ENCODE measurements at regions not wholly inside any gene's neighbourhood (a gene's known extent, or its start where the extent isn't known, plus 50 kb on each side); places are given as distances from the start of the nearest gene placed in this dataset.

GRCh38 chr1:222865718-222866117 lies 50.9 kb downstream of the DISP1 start:
- Histone ChIP-seq H3K9me3 (ENCODE audit: control insufficient read depth in 1 of 2, low read length in 2 of 2) (no peaks in the 10 kb centered on the region), H3K27me3 (ENCODE audit: low read depth, low read length) (no peaks in the 10 kb centered on the region)

GRCh38 chr1:222867316-222867715 lies 52.5 kb downstream of the DISP1 start:
- Histone ChIP-seq H3K9me3 (ENCODE audit: control insufficient read depth in 1 of 2, low read length in 2 of 2) (no peaks in the 10 kb centered on the region), H3K4me1 (ENCODE audit: control insufficient read depth in 1 of 2, insufficient read depth in 2 of 2, low read length in 2 of 2) (peaks cover 0 to 8% of the 10 kb centered on the region in 2 donors)

More at GRCh38 chr1:222865718-222866117, 50.9 kb downstream of the DISP1 start:
- peaks cover 0 to 8% of the 10 kb centered on the region in 2 donors for H3K4me1 ChIP-seq (ENCODE audit: control insufficient read depth in 1 of 2, insufficient read depth in 2 of 2, low read length in 2 of 2)
- H3K4me3 ChIP-seq (ENCODE audit: low read depth in 1 of 2, low read length in 2 of 2) = no peak overlapping the region
- H3K27ac ChIP-seq (ENCODE audit: low read length) = no peak overlapping the region
- H3K36me3 ChIP-seq (ENCODE audit: control insufficient read depth in 1 of 2, insufficient read depth in 2 of 2, low read length in 2 of 2) = no peaks in the 10 kb centered on the region

GRCh38 chr1:222876182-222876581 lies 61.3 kb downstream of the DISP1 start:
- Histone ChIP-seq H3K4me1 (ENCODE audit: control insufficient read depth in 1 of 2, insufficient read depth in 2 of 2, low read length in 2 of 2) (peaks cover 0 to 9% of the 10 kb centered on the region in 2 donors), H3K36me3 (ENCODE audit: control insufficient read depth in 1 of 2, insufficient read depth in 2 of 2, low read length in 2 of 2) (no peaks in the 10 kb centered on the region), H3K27me3 (ENCODE audit: low read depth, low read length) (no peaks in the 10 kb centered on the region), H3K9me3 (ENCODE audit: control insufficient read depth in 1 of 2, low read length in 2 of 2) (no peaks in the 10 kb centered on the region), H3K4me3 (ENCODE audit: low read depth in 1 of 2, low read length in 2 of 2) (no peak overlapping the region), H3K27ac (ENCODE audit: low read length) (no peak overlapping the region)

More at GRCh38 chr1:222867316-222867715, 52.5 kb downstream of the DISP1 start:
- H3K27ac ChIP-seq (ENCODE audit: low read length) = no peak overlapping the region
- no peak overlapping the region for H3K4me3 ChIP-seq (ENCODE audit: low read depth in 1 of 2, low read length in 2 of 2)
- H3K27me3 ChIP-seq (ENCODE audit: low read depth, low read length) = no peaks in the 10 kb centered on the region
- H3K36me3 ChIP-seq (ENCODE audit: control insufficient read depth in 1 of 2, insufficient read depth in 2 of 2, low read length in 2 of 2) = no peaks in the 10 kb centered on the region

- H3K9me3 ChIP-seq (ENCODE audit: control insufficient read depth in 1 of 2, low read length in 2 of 2) = no peaks in the 10 kb centered on the region
- no peaks in the 10 kb centered on the region for H3K36me3 ChIP-seq (ENCODE audit: control insufficient read depth in 1 of 2, insufficient read depth in 2 of 2, low read length in 2 of 2)
- no peak overlapping the region for H3K4me3 ChIP-seq (ENCODE audit: low read depth in 1 of 2, low read length in 2 of 2)
- peaks cover 0 to 9% of the 10 kb centered on the region in 2 donors for H3K4me1 ChIP-seq (ENCODE audit: control insufficient read depth in 1 of 2, insufficient read depth in 2 of 2, low read length in 2 of 2)
- H3K27ac ChIP-seq (ENCODE audit: low read length) = no peak overlapping the region
- no peaks in the 10 kb centered on the region for H3K27me3 ChIP-seq (ENCODE audit: low read depth, low read length)
These were observed 63.0 kb downstream of the DISP1 start for GRCh38 chr1:222877854-222878253.

- H3K36me3 ChIP-seq (ENCODE audit: control insufficient read depth in 1 of 2, insufficient read depth in 2 of 2, low read length in 2 of 2) = no peaks in the 10 kb centered on the region
- no peak overlapping the region for H3K27ac ChIP-seq (ENCODE audit: low read length)
- no peaks in the 10 kb centered on the region for H3K27me3 ChIP-seq (ENCODE audit: low read depth, low read length)
- no peaks in the 10 kb centered on the region for H3K9me3 ChIP-seq (ENCODE audit: control insufficient read depth in 1 of 2, low read length in 2 of 2)
- peaks cover 0 to 9% of the 10 kb centered on the region in 2 donors for H3K4me1 ChIP-seq (ENCODE audit: control insufficient read depth in 1 of 2, insufficient read depth in 2 of 2, low read length in 2 of 2)
- H3K4me3 ChIP-seq (ENCODE audit: low read depth in 1 of 2, low read length in 2 of 2) = no peak overlapping the region
These were observed 65.7 kb downstream of the DISP1 start for GRCh38 chr1:222880587-222880986.

- Histone ChIP-seq H3K27ac (ENCODE audit: low read length) (no peak overlapping the region), H3K27me3 (ENCODE audit: low read depth, low read length) (no peaks in the 10 kb centered on the region), H3K4me1 (ENCODE audit: control insufficient read depth in 1 of 2, insufficient read depth in 2 of 2, low read length in 2 of 2) (no peaks in the 10 kb centered on the region), H3K4me3 (ENCODE audit: low read depth in 1 of 2, low read length in 2 of 2) (no peak overlapping the region), H3K36me3 (ENCODE audit: control insufficient read depth in 1 of 2, insufficient read depth in 2 of 2, low read length in 2 of 2) (no peaks in the 10 kb centered on the region), H3K9me3 (ENCODE audit: control insufficient read depth in 1 of 2, low read length in 2 of 2) (no peaks in the 10 kb centered on the region)
These were observed 71.5 kb downstream of the DISP1 start for GRCh38 chr1:222886194-222886854.

- H3K27ac ChIP-seq (ENCODE audit: low read length) = no peak overlapping the region
- H3K36me3 ChIP-seq (ENCODE audit: control insufficient read depth in 1 of 2, insufficient read depth in 2 of 2, low read length in 2 of 2) = no peaks in the 10 kb centered on the region
- H3K4me3 ChIP-seq (ENCODE audit: low read depth in 1 of 2, low read length in 2 of 2) = no peak overlapping the region
- H3K27me3 ChIP-seq (ENCODE audit: low read depth, low read length) = no peaks in the 10 kb centered on the region
- H3K9me3 ChIP-seq (ENCODE audit: control insufficient read depth in 1 of 2, low read length in 2 of 2) = no peaks in the 10 kb centered on the region
- H3K4me1 ChIP-seq (ENCODE audit: control insufficient read depth in 1 of 2, insufficient read depth in 2 of 2, low read length in 2 of 2) = no peaks in the 10 kb centered on the region
These were observed 72.1 kb downstream of the DISP1 start for GRCh38 chr1:222886878-222887351.

GRCh38 chr1:222889440-222889839 lies 74.6 kb downstream of the DISP1 start:
- Histone ChIP-seq H3K27me3 (ENCODE audit: low read depth, low read length) (no peaks in the 10 kb centered on the region), H3K4me3 (ENCODE audit: low read depth in 1 of 2, low read length in 2 of 2) (no peak overlapping the region), H3K9me3 (ENCODE audit: control insufficient read depth in 1 of 2, low read length in 2 of 2) (no peaks in the 10 kb centered on the region), H3K27ac (ENCODE audit: low read length) (no peak overlapping the region), H3K36me3 (ENCODE audit: control insufficient read depth in 1 of 2, insufficient read depth in 2 of 2, low read length in 2 of 2) (peaks cover 0 to 4% of the 10 kb centered on the region in 2 donors), H3K4me1 (ENCODE audit: control insufficient read depth in 1 of 2, insufficient read depth in 2 of 2, low read length in 2 of 2) (no peaks in the 10 kb centered on the region)

GRCh38 chr1:222890716-222891115 lies 75.9 kb downstream of the DISP1 start:
- H3K9me3 ChIP-seq (ENCODE audit: control insufficient read depth in 1 of 2, low read length in 2 of 2) = no peaks in the 10 kb centered on the region

GRCh38 chr1:222891578-222891977 lies 76.7 kb downstream of the DISP1 start:
- Histone ChIP-seq H3K27ac (ENCODE audit: low read length) (no peak overlapping the region), H3K9me3 (ENCODE audit: control insufficient read depth in 1 of 2, low read length in 2 of 2) (no peaks in the 10 kb centered on the region), H3K4me1 (ENCODE audit: control insufficient read depth in 1 of 2, insufficient read depth in 2 of 2, low read length in 2 of 2) (peaks cover 0 to 1% of the 10 kb centered on the region in 2 donors), H3K4me3 (ENCODE audit: low read depth in 1 of 2, low read length in 2 of 2) (no peak overlapping the region), H3K27me3 (ENCODE audit: low read depth, low read length) (no peaks in the 10 kb centered on the region), H3K36me3 (ENCODE audit: control insufficient read depth in 1 of 2, insufficient read depth in 2 of 2, low read length in 2 of 2) (peaks cover 0 to 4% of the 10 kb centered on the region in 2 donors)

More at GRCh38 chr1:222890716-222891115, 75.9 kb downstream of the DISP1 start:
- H3K4me3 ChIP-seq (ENCODE audit: low read depth in 1 of 2, low read length in 2 of 2) = no peak overlapping the region
- H3K27ac ChIP-seq (ENCODE audit: low read length) = no peak overlapping the region
- no peaks in the 10 kb centered on the region for H3K4me1 ChIP-seq (ENCODE audit: control insufficient read depth in 1 of 2, insufficient read depth in 2 of 2, low read length in 2 of 2)
- H3K36me3 ChIP-seq (ENCODE audit: control insufficient read depth in 1 of 2, insufficient read depth in 2 of 2, low read length in 2 of 2) = peaks cover 0 to 4% of the 10 kb centered on the region in 2 donors
- no peaks in the 10 kb centered on the region for H3K27me3 ChIP-seq (ENCODE audit: low read depth, low read length)

GRCh38 chr1:222892137-222892769 lies 77.4 kb downstream of the DISP1 start:
- Histone ChIP-seq H3K36me3 (ENCODE audit: control insufficient read depth in 1 of 2, insufficient read depth in 2 of 2, low read length in 2 of 2) (peaks cover 0 to 4% of the 10 kb centered on the region in 2 donors), H3K4me1 (ENCODE audit: control insufficient read depth in 1 of 2, insufficient read depth in 2 of 2, low read length in 2 of 2) (peaks cover 0 to 7% of the 10 kb centered on the region in 2 donors), H3K4me3 (ENCODE audit: low read depth in 1 of 2, low read length in 2 of 2) (no peak overlapping the region), H3K9me3 (ENCODE audit: control insufficient read depth in 1 of 2, low read length in 2 of 2) (no peaks in the 10 kb centered on the region), H3K27me3 (ENCODE audit: low read depth, low read length) (no peaks in the 10 kb centered on the region), H3K27ac (ENCODE audit: low read length) (no peak overlapping the region)
